Esophagus squamous epithelium (tissue), 5 donors: ENCODE measurements at regions not wholly inside any gene's neighbourhood (a gene's known extent, or its start where the extent isn't known, plus 50 kb on each side); places are given as distances from the start of the nearest gene placed in this dataset.

Experiments
- DNase-seq: peaks from one replicate; lab custom pipeline; 2025; lab: John Stamatoyannopoulos, UW
- H3K27ac ChIP-seq, 4 donors: fragments of 200-600 bp; sonication (generic); one replicate each; pipeline ENCODE4 v1.5.1; 2016 to 2019; ENCODE audit warnings: mild to moderate bottlenecking in 1 of 4
- H3K27me3 ChIP-seq, 4 donors: fragments of 200-600 bp; sonication (generic); 1 replicate in 3 of 4; 2 replicates in 1 of 4; pipeline versions ENCODE4 v1.5.1 to v1.6.0; 2017 to 2021; ENCODE audit warnings: antibody characterized with exemption in 1 of 4
- H3K36me3 ChIP-seq, 3 donors: fragments of 200-600 bp; sonication (generic); one replicate each; pipeline ENCODE4 v1.5.1; 2016 to 2019
- H3K4me1 ChIP-seq, 3 donors: fragments of 200-600 bp; sonication (generic); one replicate each; pipeline ENCODE4 v1.5.1; 2017 to 2019
- H3K4me3 ChIP-seq, 4 donors: fragments of 200-600 bp; sonication (generic); 1 replicate in 3 of 4; 2 replicates in 1 of 4; pipeline ENCODE4 v1.5.1; 2016 to 2019; ENCODE audit warnings: mild to moderate bottlenecking in 2 of 4, moderate library complexity in 1 of 4
- H3K9me3 ChIP-seq, 3 donors: fragments of 200-600 bp; sonication (generic); one replicate each; pipeline ENCODE4 v1.5.1; 2016 to 2019
- CTCF ChIP-seq, 6 experiments: fragments of 450-650 bp in 4 of 6; fragments of 200-600 bp in 2 of 6; sonication (generic) in 2 of 6; IDR thresholded peaks; one replicate each; pipeline ENCODE4 v1.5.1; 2016 to 2019; ENCODE audit warnings: antibody characterized with exemption in 6 of 6, mild to moderate bottlenecking in 4 of 6, moderate library complexity in 4 of 6
- POLR2A ChIP-seq, 4 donors: fragments of 450-650 bp; IDR thresholded peaks; one replicate each; pipeline ENCODE4 v1.6.1; 2017; ENCODE audit warnings: antibody characterized with exemption in 4 of 4, mild to moderate bottlenecking in 4 of 4, moderate library complexity in 3 of 4
- WGBS, 2 donors: methylation state at CpG; one replicate each; pipeline ENCODE4 v1.1.5; 2018; 5-methylcytosine and 5-hydroxymethylcytosine counted together
- intact Hi-C: fragments of 100-400 bp; cut with DNase I; formaldehyde crosslinking; loops from one replicate; pipeline ENCODE4 v1.15.0; 2022
- donor health status: DM: yes; HTN: yes; CAD: no.

- H3K4me3 ChIP-seq, result no peak overlapping the region
- WGBS, 2 donors, result 35 to 63% methylated on average over 7 of the region's 7 CpGs
- H3K9me3 ChIP-seq, result no peaks in the 10 kb centered on the region
- no peak for TF ChIP-seq POLR2A (IDR thresholded peaks at IDR 0.05)
- no peak for TF ChIP-seq CTCF (IDR thresholded peaks at IDR 0.05)
- no peaks in the 10 kb centered on the region for H3K4me1 ChIP-seq
- no peaks in the 10 kb centered on the region for H3K36me3 ChIP-seq
- no peak overlapping the region for H3K27ac ChIP-seq
- no peaks in the 10 kb centered on the region for H3K27me3 ChIP-seq
- DNase-seq, result no peak
- intact Hi-C loops, result no loop called here
Measured at GRCh38 chr5:5929291-5930020, 448.9 kb downstream of the MED10 start.

- intact Hi-C loops, result no loop called here
- no peak for DNase-seq
- no peaks in the 10 kb centered on the region for H3K36me3 ChIP-seq
- H3K27me3 ChIP-seq, result no peaks in the 10 kb centered on the region
- no peak overlapping the region for H3K4me3 ChIP-seq
- H3K27ac ChIP-seq, result no peak overlapping the region
- TF ChIP-seq POLR2A (IDR thresholded peaks at IDR 0.05), result no peak
- WGBS, 2 donors, result 80 to 82% methylated on average over 4 to 7 of the region's 7 CpGs
- H3K9me3 ChIP-seq, result no peaks in the 10 kb centered on the region
- no peaks in the 10 kb centered on the region for H3K4me1 ChIP-seq
Measured at GRCh38 chr5:5925191-5925590, 453.2 kb downstream of the MED10 start.

GRCh38 chr5:5919411-5919810 is 458.9 kb downstream of the MED10 start:
- intact Hi-C loops, result no loop called here
- H3K4me3 ChIP-seq, result no peak overlapping the region
- TF ChIP-seq POLR2A (IDR thresholded peaks at IDR 0.05) (no peak), CTCF (IDR thresholded peaks at IDR 0.05) (no peak)
- H3K27me3 ChIP-seq, result no peaks in the 10 kb centered on the region
- 35 to 39% methylated on average over 2 of the region's 2 CpGs for WGBS, 2 donors
- no peaks in the 10 kb centered on the region for H3K9me3 ChIP-seq
- no peaks in the 10 kb centered on the region for H3K4me1 ChIP-seq
- no peak overlapping the region for H3K27ac ChIP-seq
- H3K36me3 ChIP-seq, result no peaks in the 10 kb centered on the region
- no peak for DNase-seq

- intact Hi-C loops, result no loop called here
- TF ChIP-seq POLR2A (IDR thresholded peaks at IDR 0.05) (no peak), CTCF (IDR thresholded peaks at IDR 0.05) (no peak)
- H3K27me3 ChIP-seq, result no peaks in the 10 kb centered on the region
- no peak overlapping the region for H3K4me3 ChIP-seq
- no peak overlapping the region for H3K27ac ChIP-seq
- H3K9me3 ChIP-seq, result no peaks in the 10 kb centered on the region
- WGBS, 2 donors, result 73 to 77% methylated on average over 3 of the region's 3 CpGs
- DNase-seq, result no peak
- H3K4me1 ChIP-seq, result no peaks in the 10 kb centered on the region
- H3K36me3 ChIP-seq, result no peaks in the 10 kb centered on the region
Measured at GRCh38 chr5:5906778-5907177, 471.6 kb downstream of the MED10 start.

GRCh38 chr5:5905186-5905585 is 473.2 kb downstream of the MED10 start:
- Histone ChIP-seq H3K36me3 (no peaks in the 10 kb centered on the region), H3K27me3 (no peaks in the 10 kb centered on the region), H3K4me1 (no peaks in the 10 kb centered on the region), H3K27ac (no peak overlapping the region), H3K4me3 (no peak overlapping the region), H3K9me3 (no peaks in the 10 kb centered on the region)
- intact Hi-C loops, result no loop called here
- 53 to 72% methylated on average over 2 of the region's 2 CpGs for WGBS, 2 donors
- no peak for TF ChIP-seq CTCF (IDR thresholded peaks at IDR 0.05)
- DNase-seq, result no peak
